SU-DHL-6 (cell line): ENCODE measurements at regions not wholly inside any gene's neighbourhood (a gene's known extent, or its start where the extent isn't known, plus 50 kb on each side); places are given as distances from the start of the nearest gene placed in this dataset.

Experiments
- H2AFZ ChIP-seq: fragments of 200-600 bp; sonication (generic); 2 replicates; pipeline ENCODE4 v1.6.1; 2014; ENCODE audit warnings: low read depth, mild to moderate bottlenecking, moderate library complexity, mixed read lengths, antibody characterized with exemption, low read length; ENCODE audit not compliant: severe bottlenecking
- H3F3A ChIP-seq: fragments of 200-600 bp; shearing (Covaris generic); 2 replicates; pipeline ENCODE4 v1.6.0; 2016; ENCODE audit warnings: antibody characterized with exemption, mild to moderate bottlenecking; ENCODE audit not compliant: insufficient read depth
- H3K27ac ChIP-seq: fragments of 200-600 bp; sonication (generic); 2 replicates; pipeline ENCODE4 v1.5.1; 2016; ENCODE audit warnings: low read depth, mild to moderate bottlenecking, low read length, moderate library complexity, mixed read lengths
- H3K27me3 ChIP-seq: fragments of 200-600 bp; sonication (generic), shearing (Covaris generic); 2 replicates; pipeline ENCODE4 v1.6.0; 2014; ENCODE audit warnings: mild to moderate bottlenecking, low read length
- H3K36me3 ChIP-seq: fragments of 200-600 bp; sonication (generic); 2 replicates; pipeline ENCODE4 v1.6.1; 2014; ENCODE audit warnings: mild to moderate bottlenecking, low read length, mixed read lengths
- H3K4me2 ChIP-seq: fragments of 300-600, 200-600 bp; shearing (Covaris generic), sonication (generic); 2 replicates; pipeline ENCODE4 v1.6.0; 2014; ENCODE audit warnings: low read length, low read depth, mild to moderate bottlenecking; ENCODE audit not compliant: poor library complexity, severe bottlenecking
- H3K4me3 ChIP-seq: fragments of 200-600 bp; sonication (generic); 2 replicates; pipeline ENCODE4 v1.5.1; 2014; ENCODE audit warnings: antibody characterized with exemption, low read length, mild to moderate bottlenecking, mixed read lengths; ENCODE audit not compliant: insufficient read depth, poor library complexity, severe bottlenecking
- H3K79me2 ChIP-seq: fragments of 200-600 bp; sonication (generic); 2 replicates; pipeline ENCODE4 v1.6.1; 2014; ENCODE audit warnings: mild to moderate bottlenecking, low read length, moderate library complexity; ENCODE audit not compliant: insufficient read depth
- H3K9ac ChIP-seq: fragments of 200-600 bp; sonication (generic); 2 replicates; pipeline ENCODE4 v1.7.0; 2014; ENCODE audit warnings: mild to moderate bottlenecking, low read length
- H3K9me2 ChIP-seq: fragments of 200-600 bp; sonication (generic); replicated peaks from 2 replicates; pipeline ENCODE4 v1.6.1; 2014; ENCODE audit warnings: low read length; ENCODE audit not compliant: insufficient read depth
- H3K9me3 ChIP-seq: fragments of 200-600 bp; sonication (generic); 2 replicates; pipeline ENCODE4 v1.6.1; 2014; ENCODE audit warnings: low read length, mixed read lengths; ENCODE audit not compliant: insufficient read depth
- H4K20me1 ChIP-seq: fragments of 200-600 bp; sonication (generic); 2 replicates; pipeline ENCODE4 v1.6.1; 2014; ENCODE audit warnings: low read depth, mild to moderate bottlenecking, antibody characterized with exemption, low read length, moderate library complexity, mixed read lengths
- CTCF ChIP-seq: fragments of 200-600 bp; sonication (generic); IDR thresholded peaks from one replicate; pipeline ENCODE4 v1.5.1; 2017; ENCODE audit warnings: antibody characterized with exemption, mild to moderate bottlenecking, low read length, moderate library complexity; ENCODE audit not compliant: insufficient read depth, poor library complexity, severe bottlenecking
- EZH2phosphoT487 ChIP-seq: fragments of 200-600 bp; sonication (generic), shearing (Covaris generic); conservative IDR thresholded peaks from 2 replicates; pipeline ENCODE4 v1.6.1; 2018; ENCODE audit warnings: mild to moderate bottlenecking, antibody characterized with exemption, low read length, moderate library complexity, mixed read lengths

DNA sequence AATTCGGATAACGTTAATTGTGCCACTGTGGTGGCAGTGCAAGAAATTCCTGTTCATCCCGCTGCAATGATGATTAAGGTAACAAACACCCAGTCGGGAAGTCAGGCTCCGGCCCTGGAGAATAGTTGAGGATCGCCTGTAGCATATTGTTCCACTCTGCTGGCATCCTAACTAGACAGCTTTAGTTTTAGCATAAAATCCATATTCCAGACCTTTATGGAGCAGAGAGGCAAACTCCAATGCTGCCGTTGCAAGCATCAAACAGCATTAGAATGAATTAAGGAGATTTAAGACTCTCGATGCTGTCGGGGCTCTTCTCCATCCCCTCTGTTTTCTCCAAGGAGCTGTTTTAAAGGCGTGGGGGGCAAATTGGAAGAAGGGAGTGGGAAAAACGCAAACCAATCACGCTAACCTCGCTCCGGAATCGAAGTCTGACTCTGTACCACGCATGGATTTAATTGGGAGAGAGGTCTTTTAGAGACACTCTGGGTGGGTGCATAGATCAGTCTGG, 660.4 kb downstream of the VRK1 start:
- no peak overlapping the region for H3K4me2 ChIP-seq
- no peak overlapping the region for H3K9ac ChIP-seq
- H3F3A ChIP-seq = no peaks in the 10 kb centered on the region
- no peaks in the 10 kb centered on the region for H3K9me3 ChIP-seq
- H3K79me2 ChIP-seq = no peaks in the 10 kb centered on the region
- no peaks in the 10 kb centered on the region for H4K20me1 ChIP-seq
- no peaks in the 10 kb centered on the region for H3K9me2 ChIP-seq
- no peak overlapping the region for H3K4me3 ChIP-seq
- H3K36me3 ChIP-seq = no peaks in the 10 kb centered on the region
- no peak overlapping the region for H2AFZ ChIP-seq
- H3K27me3 ChIP-seq = no peaks in the 10 kb centered on the region
- H3K27ac ChIP-seq = no peak overlapping the region
- TF ChIP-seq CTCF = no peak
- no peak for TF ChIP-seq EZH2phosphoT487

DNA sequence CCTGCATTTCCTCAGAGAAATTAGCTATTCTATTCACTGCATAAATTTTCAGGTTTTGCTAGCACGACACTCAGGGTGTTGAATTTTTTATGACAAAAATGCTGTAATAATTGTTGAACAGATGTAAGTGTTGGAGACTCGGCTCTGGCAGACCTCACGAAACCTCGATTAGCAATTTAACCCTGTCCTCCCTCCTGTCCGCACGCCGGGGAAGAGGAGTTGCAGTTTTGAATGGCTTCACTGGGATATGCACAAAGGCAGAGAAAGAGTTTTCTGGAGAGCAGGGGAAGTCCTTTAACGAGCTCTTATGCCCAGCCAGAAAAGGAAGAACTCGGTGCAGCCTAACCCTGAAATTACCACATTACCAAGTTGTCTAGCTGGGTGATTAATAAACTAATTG, 661.1 kb downstream of the VRK1 start:
- no peaks in the 10 kb centered on the region for H3K9me3 ChIP-seq
- no peaks in the 10 kb centered on the region for H3F3A ChIP-seq
- no peak overlapping the region for H3K9ac ChIP-seq
- H3K4me3 ChIP-seq = no peak overlapping the region
- TF ChIP-seq EZH2phosphoT487 (no peak), CTCF (no peak)
- H2AFZ ChIP-seq = no peak overlapping the region
- no peaks in the 10 kb centered on the region for H3K36me3 ChIP-seq
- no peaks in the 10 kb centered on the region for H3K79me2 ChIP-seq
- no peaks in the 10 kb centered on the region for H3K27me3 ChIP-seq
- no peaks in the 10 kb centered on the region for H4K20me1 ChIP-seq
- H3K27ac ChIP-seq = no peak overlapping the region
- H3K9me2 ChIP-seq = no peaks in the 10 kb centered on the region
- H3K4me2 ChIP-seq = no peak overlapping the region

GRCh38 chr14:97458661-97459579, 661.7 kb downstream of the VRK1 start:
- Histone ChIP-seq H3K4me2 (no peak overlapping the region), H3K9ac (no peak overlapping the region), H4K20me1 (no peaks in the 10 kb centered on the region), H2AFZ (no peak overlapping the region), H3K9me3 (no peaks in the 10 kb centered on the region), H3K4me3 (no peak overlapping the region), H3K79me2 (no peaks in the 10 kb centered on the region), H3K9me2 (no peaks in the 10 kb centered on the region), H3F3A (no peaks in the 10 kb centered on the region), H3K36me3 (no peaks in the 10 kb centered on the region), H3K27ac (no peak overlapping the region), H3K27me3 (no peaks in the 10 kb centered on the region)
- TF ChIP-seq EZH2phosphoT487 (no peak), CTCF (no peak)
